Activated naive CD4-positive, alpha-beta T cell treated with anti-CD3 and anti-CD28 coated beads, Interleukin-2, amount 50 U/mL, for 72 hours (primary cell): ENCODE measurements at regions not wholly inside any gene's neighbourhood (a gene's known extent, or its start where the extent isn't known, plus 50 kb on each side); places are given as distances from the start of the nearest gene placed in this dataset.
"Not testable (repeated sequence)": the region's sequence is repeated elsewhere in the genome, so short reads cannot be mapped to it uniquely, and the experiment has no call there.

Source experiments
- ATAC-seq, 2 donors: fragments of 150-1000 bp; cut with Tn5 transposase; 2 replicates each; pipeline ENCODE4 v1.10.0; 2021; ENCODE audit warnings: mild to moderate bottlenecking in 2 of 2, moderate library complexity in 2 of 2
- DNase-seq, 2 donors: peaks; one replicate each; pipeline ENCODE4 v3.0.0; 2021 to 2022; ENCODE audit warnings: low spot score in 2 of 2
- H3K27ac Mint-ChIP-seq, 2 donors: one replicate each; pipeline ENCODE4 v1.8.0; 2022; ENCODE audit warnings: mild to moderate bottlenecking in 2 of 2, mixed read lengths in 2 of 2
- H3K36me3 Mint-ChIP-seq, 2 donors: one replicate each; pipeline ENCODE4 v1.8.0; 2022; ENCODE audit warnings: mixed read lengths in 2 of 2
- H3K9me3 Mint-ChIP-seq, 2 donors: one replicate each; pipeline ENCODE4 v1.8.0; 2022; ENCODE audit warnings: mixed read lengths in 2 of 2

GRCh38 chr5:174573221-174573994 lies 151.0 kb upstream of the MSX2 start:
- peaks cover 0 to 4% of the 10 kb centered on the region in 2 donors for H3K9me3 Mint-ChIP-seq
- no peak overlapping the region for H3K27ac Mint-ChIP-seq
- ATAC-seq (no peak), DNase-seq (no peak)
- H3K36me3 Mint-ChIP-seq, result no peaks in the 10 kb centered on the region

DNA sequence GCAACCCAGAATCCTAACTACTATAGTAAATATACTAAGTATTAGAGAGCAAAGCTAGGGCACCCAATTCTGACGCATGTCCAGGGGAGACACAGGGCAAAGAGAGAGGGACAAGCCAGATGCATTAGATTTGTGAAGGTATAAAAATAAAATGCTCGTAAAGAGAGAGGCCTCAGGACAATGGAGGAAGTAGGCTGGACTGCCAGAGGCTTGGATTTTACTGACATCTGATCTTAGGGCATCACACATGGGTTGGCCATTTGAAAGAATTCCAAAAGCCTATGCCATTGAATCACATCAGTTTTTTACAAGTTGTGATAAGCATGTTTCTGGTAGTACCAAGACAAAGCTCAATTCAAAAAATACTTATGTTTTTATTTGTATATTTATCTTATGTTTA lies 149.3 kb upstream of the MSX2 start:
- Mint-ChIP-seq H3K9me3 (no peaks in the 10 kb centered on the region), H3K36me3 (no peaks in the 10 kb centered on the region), H3K27ac (no peak overlapping the region)
- no peak for ATAC-seq
- no peak for DNase-seq

DNA sequence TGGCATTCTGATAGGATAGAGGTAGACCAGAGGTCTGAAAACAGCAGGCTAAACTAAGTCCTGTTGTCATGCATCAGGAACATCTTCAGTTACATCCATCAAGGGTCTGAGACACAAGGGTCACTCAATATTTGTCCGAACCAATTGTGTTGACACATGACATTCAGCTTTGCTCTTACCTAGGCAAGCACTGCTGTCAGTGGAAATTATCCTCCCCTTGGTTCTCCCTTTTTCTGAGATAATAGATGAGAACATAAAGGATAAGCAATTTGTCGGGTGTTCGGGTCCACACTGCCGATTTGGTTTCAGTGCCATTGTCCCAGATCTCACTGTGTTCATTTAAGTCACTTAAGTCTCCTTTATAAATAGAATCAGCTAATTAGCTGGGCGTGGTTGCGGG lies 148.3 kb upstream of the MSX2 start:
- ATAC-seq (no peak), DNase-seq (no peak)
- no peak overlapping the region for H3K27ac Mint-ChIP-seq
- H3K9me3 Mint-ChIP-seq, result no peaks in the 10 kb centered on the region
- H3K36me3 Mint-ChIP-seq, result no peaks in the 10 kb centered on the region

DNA sequence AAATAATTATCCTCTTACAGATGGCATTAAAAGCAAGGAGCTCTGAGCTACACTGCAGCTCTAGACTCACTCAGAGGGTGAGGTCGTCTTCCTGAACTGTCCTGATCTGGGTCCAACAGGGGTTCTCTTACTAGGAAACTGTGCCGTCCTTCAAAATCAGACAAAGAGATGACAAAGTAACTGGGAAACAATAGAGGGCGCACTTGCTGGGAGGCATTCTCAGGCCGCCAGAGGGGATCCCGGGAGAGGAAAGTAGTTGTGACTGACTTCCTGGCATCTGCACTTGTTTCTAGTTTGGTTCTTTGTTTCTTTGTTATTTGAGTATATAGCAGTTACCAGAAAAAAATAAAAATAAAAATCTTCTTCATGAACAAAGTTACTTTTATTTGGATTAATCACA lies 142.9 kb upstream of the MSX2 start:
- no peak for ATAC-seq
- no peak overlapping the region for H3K27ac Mint-ChIP-seq

GRCh38 chr5:174581894-174582293 lies 142.5 kb upstream of the MSX2 start:
- Mint-ChIP-seq H3K9me3 (peaks cover 0 to 7% of the 10 kb centered on the region in 2 donors), H3K36me3 (peaks cover 0 to 8% of the 10 kb centered on the region in 2 donors), H3K27ac (no peak overlapping the region)
- no peak for ATAC-seq
- DNase-seq, result no peak

More for the DNA sequence above, 142.9 kb upstream of the MSX2 start:
- Mint-ChIP-seq H3K36me3 (peaks cover 0 to 7% of the 10 kb centered on the region in 2 donors), H3K9me3 (peaks cover 0 to 7% of the 10 kb centered on the region in 2 donors)
- DNase-seq, result no peak

- H3K27ac Mint-ChIP-seq, result no peak overlapping the region
- no peak for DNase-seq
- ATAC-seq, result no peak
- H3K9me3 Mint-ChIP-seq, result peaks cover 0 to 7% of the 10 kb centered on the region in 2 donors
- H3K36me3 Mint-ChIP-seq, result peaks cover 0 to 8% of the 10 kb centered on the region in 2 donors
Observed at GRCh38 chr5:174583071-174583470, 141.3 kb upstream of the MSX2 start.

- ATAC-seq (no peak), DNase-seq (no peak)
- H3K36me3 Mint-ChIP-seq, result peaks cover 0 to 8% of the 10 kb centered on the region in 2 donors
- peaks cover 0 to 7% of the 10 kb centered on the region in 2 donors for H3K9me3 Mint-ChIP-seq
- no peak overlapping the region for H3K27ac Mint-ChIP-seq
Observed at GRCh38 chr5:174585472-174585871, 138.9 kb upstream of the MSX2 start.

DNA sequence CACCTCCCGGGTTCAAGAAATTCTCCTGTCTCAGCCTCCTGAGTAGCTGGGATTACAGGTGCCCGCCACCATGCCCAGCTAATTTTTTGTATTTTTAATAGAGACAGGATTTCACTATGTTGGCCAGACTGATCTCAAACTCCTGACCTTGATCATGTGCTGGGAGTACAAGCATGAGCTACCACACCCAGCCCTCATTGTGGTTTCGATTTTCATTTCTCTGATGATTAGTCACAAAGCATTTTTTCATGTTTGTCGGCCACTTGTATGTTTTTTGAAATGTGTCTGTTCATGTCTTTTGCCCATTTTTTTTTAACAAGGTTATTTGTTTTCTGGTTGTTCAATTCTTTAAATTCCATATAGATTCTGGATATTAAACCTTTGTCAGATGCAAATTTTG lies 138.2 kb upstream of the MSX2 start:
- not testable (repeated sequence) for H3K9me3 Mint-ChIP-seq, H3K27ac Mint-ChIP-seq, H3K36me3 Mint-ChIP-seq, ATAC-seq, DNase-seq

DNA sequence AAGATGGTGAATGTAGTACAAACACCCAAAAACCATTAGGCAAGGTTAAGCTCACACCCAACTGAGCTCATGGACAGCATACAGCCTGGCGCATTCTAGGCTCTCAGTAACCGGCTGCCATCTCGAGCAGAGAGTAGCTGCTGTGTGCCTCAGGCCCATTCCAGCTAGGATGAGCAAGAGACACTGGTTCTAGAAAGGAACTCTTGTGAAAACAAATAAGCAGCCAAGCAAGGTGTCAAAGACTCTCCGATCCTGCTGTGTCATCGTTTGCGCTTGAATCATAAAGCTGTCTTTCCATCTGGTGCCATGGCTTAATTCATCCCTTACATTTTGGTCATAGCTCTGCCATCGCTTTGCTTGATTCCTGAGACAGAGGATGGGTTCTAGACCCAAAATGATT lies 135.4 kb upstream of the MSX2 start:
- H3K36me3 Mint-ChIP-seq, result peaks cover 0 to 8% of the 10 kb centered on the region in 2 donors
- DNase-seq, result no peak
- no peak for ATAC-seq

GRCh38 chr5:174589599-174589998 lies 134.8 kb upstream of the MSX2 start:
- ATAC-seq (no peak), DNase-seq (no peak)
- H3K27ac Mint-ChIP-seq, result no peak overlapping the region
- peaks cover 0 to 8% of the 10 kb centered on the region in 2 donors for H3K36me3 Mint-ChIP-seq
- peaks cover 0 to 7% of the 10 kb centered on the region in 2 donors for H3K9me3 Mint-ChIP-seq

More for the DNA sequence above, 135.4 kb upstream of the MSX2 start:
- Mint-ChIP-seq H3K9me3 (peaks cover 0 to 7% of the 10 kb centered on the region in 2 donors), H3K27ac (no peak overlapping the region)

DNA sequence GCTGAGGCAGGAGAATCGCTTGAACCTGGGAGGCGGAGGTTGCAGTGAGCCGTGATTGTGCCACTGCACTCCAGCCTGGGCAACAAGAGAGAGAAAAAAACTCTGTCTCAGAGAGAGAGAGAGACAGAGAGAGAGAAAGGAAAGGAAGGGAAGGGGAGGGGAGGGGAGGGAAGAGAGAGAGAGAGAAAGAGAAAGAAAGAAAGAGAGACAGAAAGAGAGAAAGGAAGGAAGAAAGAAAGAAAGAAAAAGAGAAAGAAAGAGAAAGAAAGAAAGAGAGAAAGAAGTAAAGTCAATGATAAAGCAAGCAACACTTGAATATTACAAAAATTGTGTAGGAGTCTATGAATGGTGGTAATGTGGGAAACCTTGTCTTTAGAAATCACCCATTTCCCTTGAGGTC lies 133.6 kb upstream of the MSX2 start:
- peaks cover 0 to 8% of the 10 kb centered on the region in 2 donors for H3K36me3 Mint-ChIP-seq
- no peak for ATAC-seq
- no peak for DNase-seq
- H3K27ac Mint-ChIP-seq, result no peak overlapping the region
- H3K9me3 Mint-ChIP-seq, result peaks cover 0 to 2% of the 10 kb centered on the region in 2 donors

DNA sequence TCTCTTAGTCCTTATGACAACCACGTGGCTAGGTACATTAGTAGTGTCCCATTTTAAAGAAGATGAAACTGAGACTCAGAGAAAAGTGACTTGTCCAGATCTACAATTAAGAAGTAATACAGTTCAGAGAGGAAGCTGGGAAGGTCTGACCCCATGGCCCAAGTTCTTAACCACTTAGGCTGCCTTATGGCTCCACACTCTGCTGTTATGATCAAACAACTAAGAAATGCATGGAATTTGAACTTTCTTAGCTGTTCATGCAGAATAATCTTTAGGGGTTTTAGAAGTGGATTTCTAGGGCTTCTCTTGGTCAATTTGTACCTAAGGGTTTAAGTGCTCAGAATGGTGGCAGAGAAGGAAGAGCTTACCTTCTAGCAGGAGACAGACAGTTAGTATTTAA lies 128.0 kb upstream of the MSX2 start:
- no peak for DNase-seq
- no peak overlapping the region for H3K27ac Mint-ChIP-seq
- ATAC-seq, result no peak
- no peaks in the 10 kb centered on the region for H3K36me3 Mint-ChIP-seq
- no peaks in the 10 kb centered on the region for H3K9me3 Mint-ChIP-seq

DNA sequence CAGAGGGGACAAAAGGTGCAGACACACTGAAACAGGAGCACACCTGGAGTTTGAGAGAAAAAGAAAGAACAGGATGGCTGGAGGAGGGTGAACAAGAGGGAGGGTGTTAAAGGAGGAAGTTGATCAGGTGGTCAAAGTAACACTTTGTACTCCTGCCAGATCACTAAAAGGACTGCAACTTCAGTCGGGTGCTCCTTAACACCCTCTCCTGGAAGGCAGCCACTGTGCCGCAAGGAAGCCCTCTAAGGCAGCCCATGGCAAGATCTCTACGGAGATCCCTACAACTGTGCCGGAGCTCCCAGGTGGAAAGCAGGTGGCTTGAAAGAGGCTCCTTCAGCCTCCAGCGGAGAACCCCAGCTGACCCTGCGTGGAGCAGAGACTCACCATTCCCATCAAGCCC lies 124.4 kb upstream of the MSX2 start:
- DNase-seq, result no peak
- ATAC-seq, result no peak
- no peaks in the 10 kb centered on the region for H3K36me3 Mint-ChIP-seq

GRCh38 chr5:174601946-174602345 lies 122.4 kb upstream of the MSX2 start:
- DNase-seq, result no peak
- Mint-ChIP-seq H3K36me3 (peaks cover 0 to 5% of the 10 kb centered on the region in 2 donors), H3K27ac (no peak overlapping the region), H3K9me3 (peaks cover 0 to 3% of the 10 kb centered on the region in 2 donors)
- ATAC-seq, result no peak

More for the DNA sequence above, 124.4 kb upstream of the MSX2 start:
- no peak overlapping the region for H3K27ac Mint-ChIP-seq
- no peaks in the 10 kb centered on the region for H3K9me3 Mint-ChIP-seq

DNA sequence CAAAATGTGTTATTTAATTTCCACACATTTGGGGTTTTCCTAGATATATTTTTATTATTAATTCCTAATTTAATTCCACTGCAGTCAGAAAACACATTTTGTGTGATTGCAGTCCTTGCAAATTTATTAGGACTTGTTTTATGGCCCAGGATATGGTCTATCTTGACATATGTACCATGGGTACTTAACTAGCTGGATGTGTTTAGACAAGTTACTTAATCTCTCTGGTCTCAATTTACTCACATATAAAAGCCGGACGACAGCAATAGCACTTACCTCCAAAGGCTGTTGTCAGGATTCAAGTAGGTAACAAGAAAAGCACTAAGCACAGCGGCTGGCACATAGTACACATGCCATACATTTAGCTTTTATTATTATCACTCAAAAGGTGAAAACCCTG lies 118.2 kb upstream of the MSX2 start:
- Mint-ChIP-seq H3K9me3 (peaks cover 0 to 3% of the 10 kb centered on the region in 2 donors), H3K27ac (no peak overlapping the region), H3K36me3 (peaks cover 0 to 7% of the 10 kb centered on the region in 2 donors)
- DNase-seq (no peak), ATAC-seq (no peak)

GRCh38 chr5:174606646-174607045 lies 117.7 kb upstream of the MSX2 start:
- Mint-ChIP-seq H3K27ac (no peak overlapping the region), H3K9me3 (peaks cover 0 to 3% of the 10 kb centered on the region in 2 donors), H3K36me3 (peaks cover 0 to 7% of the 10 kb centered on the region in 2 donors)
- no peak for ATAC-seq
- DNase-seq, result no peak

- no peak for ATAC-seq
- Mint-ChIP-seq H3K27ac (no peak overlapping the region), H3K36me3 (peaks cover 0 to 7% of the 10 kb centered on the region in 2 donors), H3K9me3 (peaks cover 0 to 3% of the 10 kb centered on the region in 2 donors)
- no peak for DNase-seq
Observed at GRCh38 chr5:174607205-174607604, 117.2 kb upstream of the MSX2 start.

- no peak for DNase-seq
- H3K36me3 Mint-ChIP-seq, result peaks cover 0 to 7% of the 10 kb centered on the region in 2 donors
- no peak overlapping the region for H3K27ac Mint-ChIP-seq
- H3K9me3 Mint-ChIP-seq, result peaks cover 0 to 3% of the 10 kb centered on the region in 2 donors
- ATAC-seq, result no peak
Observed at GRCh38 chr5:174607916-174608315, 116.5 kb upstream of the MSX2 start.
